BJ (cell line): ENCODE measurements at regions not wholly inside any gene's neighbourhood (a gene's known extent, or its start where the extent isn't known, plus 50 kb on each side); places are given as distances from the start of the nearest gene placed in this dataset.

Source experiments
- CTCF ChIA-PET: fragments of 350-600 bp; formaldehyde crosslinking; extraction: SDS; loops from one replicate; lab custom pipeline; 2021; ENCODE audit warnings: antibody characterized with exemption, inconsistent platforms; lab: Yijun Ruan, JAX
- POLR2A ChIA-PET: fragments of 300-600 bp; sonication (Branson Sonifier 250); formaldehyde crosslinking; extraction: SDS; loops from one replicate; lab custom pipeline; 2021; ENCODE audit warnings: antibody characterized with exemption; lab: Charles Lee
- DNase-seq: peaks from one replicate; pipeline ENCODE4 v3.0.0-alpha.2; 2011; ENCODE audit warnings: low read depth
- H3K27me3 ChIP-seq: 2 replicates; pipeline ENCODE4 v1.6.0; 2011; ENCODE audit warnings: low read length; ENCODE audit not compliant: control insufficient read depth, insufficient read depth
- H3K36me3 ChIP-seq: 2 replicates; pipeline ENCODE4 v1.5.1; 2011; ENCODE audit warnings: low read length; ENCODE audit not compliant: control insufficient read depth, insufficient read depth
- H3K4me3 ChIP-seq: 2 replicates; pipeline ENCODE4 v1.5.1; 2011; ENCODE audit warnings: low read depth, mild to moderate bottlenecking, control low read depth, low read length
- TF ChIP-seq, protein P1 (sequence below): IDR thresholded peaks from 2 replicates; pipeline ENCODE4 v1.5.1; 2011; ENCODE audit warnings: low read depth, mild to moderate bottlenecking, control low read depth, inconsistent platforms, low read length, moderate library complexity; ENCODE audit not compliant: insufficient read depth

DNA sequence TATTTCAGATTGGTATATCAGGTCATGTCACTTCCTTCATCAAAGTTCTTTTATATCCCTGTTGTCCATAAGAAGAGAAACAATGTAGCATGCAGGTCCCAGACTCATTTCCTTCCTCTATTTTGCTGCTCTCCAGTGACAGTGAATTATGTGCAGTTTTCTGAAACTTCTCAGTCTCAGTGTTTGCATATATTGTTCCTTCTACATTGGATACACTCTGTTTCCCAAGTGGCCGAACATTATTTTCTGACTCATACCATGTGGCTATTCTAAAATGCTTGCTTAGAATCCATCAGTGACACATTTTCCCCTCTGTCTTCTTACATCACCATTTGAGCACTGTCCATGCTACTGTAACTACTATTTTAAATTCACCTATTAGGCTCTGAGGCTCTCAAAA, 305.7 kb downstream of the PDHA2 start:
- TF ChIP-seq, protein P1, sequence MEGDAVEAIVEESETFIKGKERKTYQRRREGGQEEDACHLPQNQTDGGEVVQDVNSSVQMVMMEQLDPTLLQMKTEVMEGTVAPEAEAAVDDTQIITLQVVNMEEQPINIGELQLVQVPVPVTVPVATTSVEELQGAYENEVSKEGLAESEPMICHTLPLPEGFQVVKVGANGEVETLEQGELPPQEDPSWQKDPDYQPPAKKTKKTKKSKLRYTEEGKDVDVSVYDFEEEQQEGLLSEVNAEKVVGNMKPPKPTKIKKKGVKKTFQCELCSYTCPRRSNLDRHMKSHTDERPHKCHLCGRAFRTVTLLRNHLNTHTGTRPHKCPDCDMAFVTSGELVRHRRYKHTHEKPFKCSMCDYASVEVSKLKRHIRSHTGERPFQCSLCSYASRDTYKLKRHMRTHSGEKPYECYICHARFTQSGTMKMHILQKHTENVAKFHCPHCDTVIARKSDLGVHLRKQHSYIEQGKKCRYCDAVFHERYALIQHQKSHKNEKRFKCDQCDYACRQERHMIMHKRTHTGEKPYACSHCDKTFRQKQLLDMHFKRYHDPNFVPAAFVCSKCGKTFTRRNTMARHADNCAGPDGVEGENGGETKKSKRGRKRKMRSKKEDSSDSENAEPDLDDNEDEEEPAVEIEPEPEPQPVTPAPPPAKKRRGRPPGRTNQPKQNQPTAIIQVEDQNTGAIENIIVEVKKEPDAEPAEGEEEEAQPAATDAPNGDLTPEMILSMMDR: no peak
- Histone ChIP-seq H3K27me3 (no peaks in the 10 kb centered on the region), H3K36me3 (no peaks in the 10 kb centered on the region), H3K4me3 (no peak overlapping the region)
- ChIA-PET CTCF (no interaction called here), POLR2A (no interaction called here)
- no peak for DNase-seq

DNA sequence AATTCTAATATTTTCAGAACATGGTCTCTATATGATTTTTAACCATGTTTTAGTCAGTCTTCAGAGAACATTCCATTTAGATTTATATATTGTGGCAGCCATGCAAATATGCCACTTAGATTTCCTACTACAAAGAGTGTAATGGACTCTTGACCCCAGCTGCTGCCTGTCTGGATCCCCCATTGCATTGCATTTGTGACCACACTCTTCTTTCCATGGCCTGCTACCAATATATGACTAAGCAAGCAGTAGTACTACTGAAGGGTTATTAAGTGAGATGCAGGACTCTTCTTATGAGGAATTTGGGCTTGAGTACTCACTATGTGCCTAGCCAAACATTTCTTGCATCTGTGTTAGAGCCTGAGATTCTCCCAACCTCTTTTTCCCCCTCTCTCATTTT, 306.8 kb downstream of the PDHA2 start:
- no peaks in the 10 kb centered on the region for H3K36me3 ChIP-seq
- no peak for DNase-seq
- POLR2A ChIA-PET: no interaction called here
- no peak overlapping the region for H3K4me3 ChIP-seq
- TF ChIP-seq, protein P1: no peak
- CTCF ChIA-PET: no interaction called here
- no peaks in the 10 kb centered on the region for H3K27me3 ChIP-seq

DNA sequence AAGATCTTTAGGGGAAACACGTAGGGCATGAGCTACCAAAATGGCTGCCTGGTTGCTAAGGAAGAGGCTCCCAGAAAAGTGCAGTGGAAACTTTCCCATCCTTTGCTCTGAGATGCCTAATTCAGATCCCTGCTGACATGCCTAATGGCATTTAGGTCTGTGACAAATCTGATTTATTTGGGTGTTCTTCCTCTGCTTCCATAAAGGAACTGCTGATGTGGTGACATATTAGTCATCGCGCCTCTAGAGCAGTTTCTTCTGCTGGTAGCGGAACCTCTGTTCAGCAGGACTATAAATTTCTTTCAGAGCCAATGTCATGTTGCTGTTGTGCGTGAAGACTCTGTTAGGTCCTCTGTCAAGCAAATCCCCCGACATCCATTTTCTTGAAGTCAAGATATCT, 310.0 kb downstream of the PDHA2 start:
- Histone ChIP-seq H3K4me3 (no peak overlapping the region), H3K36me3 (no peaks in the 10 kb centered on the region), H3K27me3 (no peaks in the 10 kb centered on the region)
- no peak for DNase-seq
- TF ChIP-seq, protein P1: no peak
- CTCF ChIA-PET: no interaction called here
- POLR2A ChIA-PET: no interaction called here

DNA sequence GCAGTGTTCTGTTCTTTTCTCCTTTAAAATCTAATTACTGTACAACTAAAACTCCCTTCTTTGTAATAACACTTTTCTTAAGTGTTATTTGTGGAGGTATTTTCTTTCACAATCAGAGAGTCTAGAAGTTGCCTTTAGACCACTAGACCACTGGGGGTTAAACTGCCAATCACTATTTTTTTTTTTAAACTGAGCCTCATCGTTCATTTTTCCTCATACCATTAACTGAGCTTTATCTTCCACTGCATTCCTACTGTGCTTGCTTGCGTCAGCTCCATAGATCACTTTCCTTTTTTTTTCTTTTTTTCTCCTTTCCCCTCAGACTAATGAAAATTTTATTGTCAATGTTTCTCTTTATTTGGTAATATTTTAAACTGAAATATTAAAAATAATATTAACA, 310.6 kb downstream of the PDHA2 start:
- ChIA-PET POLR2A (no interaction called here), CTCF (no interaction called here)
- no peak for DNase-seq

DNA sequence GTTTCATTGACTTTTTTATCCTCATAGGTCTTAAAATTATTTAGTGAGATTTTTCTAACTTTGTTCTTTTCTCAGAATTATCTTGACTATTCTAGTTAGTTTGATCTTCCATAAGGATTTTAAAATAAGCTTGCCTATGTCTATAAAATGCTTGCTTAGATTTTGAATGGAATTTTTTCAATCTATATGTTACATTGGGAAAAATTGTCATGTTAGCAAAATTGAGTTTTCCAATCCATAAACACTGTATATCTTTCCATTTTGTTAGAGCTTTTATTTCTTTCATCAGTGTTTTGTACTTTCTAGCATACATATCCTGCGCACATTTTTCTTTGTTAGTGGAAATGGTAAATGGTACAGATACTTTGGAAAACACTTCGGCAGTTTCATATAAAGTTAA, 312.9 kb downstream of the PDHA2 start:
- DNase-seq: no peak
- POLR2A ChIA-PET: no interaction called here
- Histone ChIP-seq H3K4me3 (no peak overlapping the region), H3K27me3 (no peaks in the 10 kb centered on the region), H3K36me3 (no peaks in the 10 kb centered on the region)
- TF ChIP-seq, protein P1: no peak
- CTCF ChIA-PET: no interaction called here

More for the DNA sequence above, 310.6 kb downstream of the PDHA2 start:
- no peak overlapping the region for H3K4me3 ChIP-seq
- no peaks in the 10 kb centered on the region for H3K27me3 ChIP-seq
- H3K36me3 ChIP-seq: no peaks in the 10 kb centered on the region
- TF ChIP-seq, protein P1: no peak
